Activated T-cell treated with anti-CD3 and anti-CD28 coated beads, Interleukin-2, amount 50 U/mL, for 72 hours (primary cell): ENCODE measurements at regions not wholly inside any gene's neighbourhood (a gene's known extent, or its start where the extent isn't known, plus 50 kb on each side); places are given as distances from the start of the nearest gene placed in this dataset.

ENCODE experiments used
- ATAC-seq, 2 donors: fragments of 150-1000 bp; cut with Tn5 transposase; replicated peaks in 1 of 2; 2 replicates each; pipeline ENCODE4 v1.10.0; 2021; ENCODE audit warnings: moderate library complexity in 2 of 2, mild to moderate bottlenecking in 1 of 2
- DNase-seq, 2 donors: peaks; one replicate each; pipeline ENCODE4 v3.0.0; 2021 to 2022; ENCODE audit warnings: mixed read lengths in 1 of 2
- H3K27ac Mint-ChIP-seq: one replicate; pipeline ENCODE4 v1.8.0; 2022; ENCODE audit warnings: mild to moderate bottlenecking, moderate library complexity, mixed read lengths
- H3K27me3 Mint-ChIP-seq: one replicate; pipeline ENCODE4 v1.8.0; 2022; ENCODE audit warnings: low read depth, mixed read lengths
- H3K36me3 Mint-ChIP-seq, 2 donors: one replicate each; pipeline ENCODE4 v1.8.0; 2022; ENCODE audit warnings: mixed read lengths in 2 of 2, mild to moderate bottlenecking in 1 of 2; ENCODE audit not compliant: insufficient read depth in 2 of 2
- H3K4me1 Mint-ChIP-seq: one replicate; pipeline ENCODE4 v1.8.0; 2022; ENCODE audit warnings: low read depth, mixed read lengths
- H3K4me3 Mint-ChIP-seq, 2 donors: one replicate each; pipeline ENCODE4 v1.8.0; 2022; ENCODE audit warnings: mild to moderate bottlenecking in 2 of 2, mixed read lengths in 2 of 2, moderate library complexity in 2 of 2
- H3K9me3 Mint-ChIP-seq, 2 donors: one replicate each; pipeline ENCODE4 v1.8.0; 2022; ENCODE audit warnings: mixed read lengths in 2 of 2

GRCh38 chr2:238988752-238989151 lies 140.9 kb downstream of the TWIST2 start:
- Mint-ChIP-seq H3K27ac (no peak overlapping the region), H3K9me3 (no peaks in the 10 kb centered on the region), H3K4me1 (no peaks in the 10 kb centered on the region), H3K27me3 (peaks cover 13% of the 10 kb centered on the region), H3K4me3 (no peak overlapping the region), H3K36me3 (no peaks in the 10 kb centered on the region)
- no peak for ATAC-seq
- no peak for DNase-seq

GRCh38 chr2:238989484-238989883 lies 141.6 kb downstream of the TWIST2 start:
- ATAC-seq (no peak), DNase-seq (no peak)
- peaks cover 0 to 2% of the 10 kb centered on the region in 2 donors for H3K36me3 Mint-ChIP-seq
- H3K9me3 Mint-ChIP-seq = peaks cover 0 to 2% of the 10 kb centered on the region in 2 donors
- H3K4me3 Mint-ChIP-seq = no peak overlapping the region
- no peak overlapping the region for H3K27ac Mint-ChIP-seq
- H3K4me1 Mint-ChIP-seq = no peaks in the 10 kb centered on the region
- peaks cover 20% of the 10 kb centered on the region for H3K27me3 Mint-ChIP-seq

GRCh38 chr2:238994432-238994831 lies 146.5 kb downstream of the TWIST2 start:
- no peak overlapping the region for H3K4me3 Mint-ChIP-seq
- ATAC-seq = no peak

GRCh38 chr2:238994876-238995275 lies 147.0 kb downstream of the TWIST2 start:
- ATAC-seq (no peak), DNase-seq (no peak)
- Mint-ChIP-seq H3K27me3 (peaks cover 26% of the 10 kb centered on the region), H3K27ac (no peak overlapping the region), H3K4me3 (no peak overlapping the region), H3K9me3 (peaks cover 0 to 2% of the 10 kb centered on the region in 2 donors), H3K36me3 (peaks cover 0 to 2% of the 10 kb centered on the region in 2 donors), H3K4me1 (no peaks in the 10 kb centered on the region)

More at GRCh38 chr2:238994432-238994831, 146.5 kb downstream of the TWIST2 start:
- Mint-ChIP-seq H3K36me3 (peaks cover 0 to 2% of the 10 kb centered on the region in 2 donors), H3K27me3 (peaks cover 26% of the 10 kb centered on the region), H3K9me3 (peaks cover 0 to 2% of the 10 kb centered on the region in 2 donors), H3K27ac (no peak overlapping the region), H3K4me1 (no peaks in the 10 kb centered on the region)
- no peak for DNase-seq

DNA sequence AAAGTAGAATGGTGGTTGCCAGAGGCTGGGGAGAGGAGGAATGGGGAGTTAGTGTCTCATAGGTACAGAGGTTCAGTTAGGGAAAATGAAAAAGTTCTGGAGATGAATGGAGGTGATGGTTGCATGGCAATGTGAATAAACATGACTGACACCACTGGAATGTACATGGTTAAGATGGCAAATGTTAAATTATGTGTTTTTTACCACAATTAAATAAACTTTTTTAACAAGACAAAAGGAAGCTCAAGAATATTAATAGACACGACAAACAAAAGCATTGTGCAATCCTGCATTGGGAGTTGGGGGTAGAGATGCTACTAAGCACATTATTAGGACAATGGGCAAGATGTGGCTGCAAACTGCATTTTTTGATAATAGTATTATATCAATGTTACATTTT lies 147.7 kb downstream of the TWIST2 start:
- ATAC-seq (no peak), DNase-seq (no peak)
- H3K4me1 Mint-ChIP-seq = no peaks in the 10 kb centered on the region
- H3K27me3 Mint-ChIP-seq = peaks cover 26% of the 10 kb centered on the region
- H3K9me3 Mint-ChIP-seq = peaks cover 0 to 2% of the 10 kb centered on the region in 2 donors
- H3K4me3 Mint-ChIP-seq = no peak overlapping the region
- peaks cover 0 to 2% of the 10 kb centered on the region in 2 donors for H3K36me3 Mint-ChIP-seq
- H3K27ac Mint-ChIP-seq = no peak overlapping the region

GRCh38 chr2:238996331-238997136 lies 148.6 kb downstream of the TWIST2 start:
- Mint-ChIP-seq H3K27ac (no peak overlapping the region), H3K27me3 (peaks cover 20% of the 10 kb centered on the region), H3K9me3 (peaks cover 0 to 2% of the 10 kb centered on the region in 2 donors), H3K4me3 (no peak overlapping the region), H3K36me3 (peaks cover 0 to 2% of the 10 kb centered on the region in 2 donors), H3K4me1 (no peaks in the 10 kb centered on the region)
- no peak for DNase-seq
- no peak for ATAC-seq

GRCh38 chr2:238997137-238997390 lies 149.2 kb downstream of the TWIST2 start:
- Mint-ChIP-seq H3K4me1 (no peaks in the 10 kb centered on the region), H3K4me3 (no peak overlapping the region), H3K36me3 (peaks cover 2 to 4% of the 10 kb centered on the region in 2 donors), H3K27ac (no peak overlapping the region), H3K27me3 (peaks cover 22% of the 10 kb centered on the region), H3K9me3 (peaks cover 2% of the 10 kb centered on the region in 2 donors)
- no peak for ATAC-seq
- no peak for DNase-seq

- Mint-ChIP-seq H3K9me3 (peaks cover 2 to 6% of the 10 kb centered on the region in 2 donors), H3K27ac (no peak overlapping the region), H3K4me3 (no peak overlapping the region), H3K36me3 (peaks cover 2 to 4% of the 10 kb centered on the region in 2 donors), H3K27me3 (peaks cover 28% of the 10 kb centered on the region), H3K4me1 (no peaks in the 10 kb centered on the region)
- ATAC-seq = no peak
- no peak for DNase-seq
Measured at GRCh38 chr2:238997684-238998083, 149.8 kb downstream of the TWIST2 start.
